ENCODE measurements at regions not wholly inside any gene's neighbourhood (a gene's known extent, or its start where the extent isn't known, plus 50 kb on each side); places are given as distances from the start of the nearest gene placed in this dataset.
A peak's percentile ranks its signal among the peaks of the same experiment; 100 is the strongest.

DNA sequence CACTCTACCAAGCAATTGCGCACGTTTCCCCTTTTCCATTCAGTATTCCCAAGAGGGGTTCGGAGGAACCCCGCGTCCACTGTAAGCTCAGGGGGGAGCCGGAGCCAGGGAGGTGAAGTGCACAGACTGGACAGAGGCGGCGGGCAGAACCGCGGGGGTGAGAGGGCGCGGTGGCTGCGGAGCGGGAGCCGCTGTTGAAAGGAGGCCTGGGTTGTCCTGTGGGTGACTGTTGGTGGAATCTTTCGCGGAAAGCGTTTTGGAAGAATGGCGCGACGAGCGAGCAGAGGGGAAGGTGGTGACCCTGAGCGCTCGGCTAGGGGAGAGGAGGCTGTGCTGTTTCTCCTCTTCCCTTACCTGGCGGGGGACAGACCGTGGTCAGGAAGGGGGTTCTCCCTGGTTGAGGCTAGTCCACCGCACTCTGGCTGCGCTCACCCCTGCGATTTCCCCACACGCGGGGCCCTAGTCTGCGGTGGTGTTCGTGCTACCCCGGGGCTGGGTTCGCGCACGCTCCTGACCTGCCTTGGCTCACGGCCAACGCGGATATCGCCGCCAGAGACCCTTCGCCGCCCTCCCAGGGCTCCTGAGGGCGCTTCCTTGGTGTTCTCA, 92.8 kb downstream of the PRKAB2 start:
- POLR2A ChIA-PET, result no interaction called here
- Mint-ChIP-seq H3K27ac (no peak overlapping the region), H3K9me3 (peaks cover 2 to 7% (median 3%) of the 10 kb centered on the region in 3 donors)

DNA sequence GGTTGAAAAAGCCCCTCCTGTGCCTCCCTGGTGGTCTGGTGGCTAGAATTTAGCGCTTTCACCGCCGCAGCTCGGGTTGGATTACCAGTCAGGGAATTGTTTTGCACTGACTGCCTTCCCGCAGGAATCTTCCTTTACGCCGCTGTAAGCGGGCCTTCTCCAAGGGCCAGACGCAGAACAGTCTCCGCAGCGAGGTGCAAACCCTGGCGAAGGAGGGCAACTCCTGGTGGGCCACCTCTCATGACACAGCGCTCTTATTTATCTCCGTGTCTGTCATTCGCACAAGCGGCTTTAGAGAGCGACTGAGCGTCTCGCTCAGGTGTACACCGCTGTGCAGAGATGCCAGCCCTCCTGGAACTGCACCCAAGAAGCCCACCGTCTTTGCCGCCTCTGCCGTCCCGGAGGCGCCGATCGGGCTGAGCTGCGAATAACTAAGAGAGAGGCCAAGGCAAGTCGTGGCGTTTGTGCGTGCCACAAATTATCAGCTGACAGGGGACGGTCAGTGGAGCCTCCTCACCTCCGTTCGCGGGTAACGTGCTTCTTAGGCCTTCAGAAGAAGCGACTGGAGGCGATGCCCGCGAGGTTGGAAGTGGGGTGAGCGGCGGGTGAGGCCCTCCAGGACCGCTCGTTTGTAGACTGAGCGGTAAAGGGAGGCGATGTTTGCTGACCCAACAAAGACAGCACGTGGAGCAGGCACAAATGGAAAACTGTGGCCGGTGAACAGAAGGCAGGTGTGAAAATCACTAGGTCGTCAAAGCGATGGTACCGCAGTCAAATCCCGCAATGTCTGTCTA, 93.5 kb downstream of the PRKAB2 start:
- ChIA-PET POLR2A (no interaction called here), CTCF (no interaction called here)
- H3K4me3 ChIP-seq (ENCODE audit: control insufficient read depth in 1 of 2, extremely low read depth in 1 of 2, low read length in 1 of 2), result no peak overlapping the region
- peaks cover 79 to 90% of the 10 kb centered on the region in 2 donors for H3K27me3 Mint-ChIP-seq
- H3K36me3 Mint-ChIP-seq, result no peaks in the 10 kb centered on the region
- ATAC-seq (replicated peaks in 1 of 4), result peak in 1 of 4 experiments; percentile 46
- no peak for DNase-seq
- peaks cover 2 to 7% (median 3%) of the 10 kb centered on the region in 3 donors for H3K9me3 Mint-ChIP-seq
- 51% methylated on average over 52 of the region's 52 CpGs for WGBS (ENCODE audit: insufficient coverage)
- H3K27ac ChIP-seq (ENCODE audit: low read length), result no peak overlapping the region
- H3K4me3 Mint-ChIP-seq, result peak overlapping the region; percentile 50 to 87 (median 74)
- peak overlapping the region in 1 of 2 donors; percentile 55 for H3K27ac Mint-ChIP-seq
- H3K36me3 ChIP-seq (ENCODE audit: control insufficient read depth in 2 of 2, extremely low read depth in 1 of 2, insufficient read depth in 1 of 2, low read length in 1 of 2), result no peaks in the 10 kb centered on the region
- H3K4me1 Mint-ChIP-seq, result peaks cover 33 to 42% (median 34%) of the 10 kb centered on the region in 3 donors
- peaks cover 13 to 58% of the 10 kb centered on the region in 2 experiments for H3K27me3 ChIP-seq (replicated peaks in 1 of 2; ENCODE audit: control insufficient read depth in 2 of 2, extremely low read depth in 1 of 2, insufficient read depth in 2 of 2, low read length in 1 of 2)
- peaks cover 5 to 34% of the 10 kb centered on the region in 2 experiments for H3K4me1 ChIP-seq (ENCODE audit: control insufficient read depth in 1 of 2, extremely low read depth in 1 of 2, insufficient read depth in 2 of 2, low read length in 2 of 2)
- H3K9me3 ChIP-seq, result no peaks in the 10 kb centered on the region

More for the DNA sequence above, 92.8 kb downstream of the PRKAB2 start:
- no peaks in the 10 kb centered on the region for H3K36me3 ChIP-seq (ENCODE audit: control insufficient read depth in 2 of 2, extremely low read depth in 1 of 2, insufficient read depth in 1 of 2, low read length in 1 of 2)
- CTCF ChIA-PET, result no interaction called here
- H3K27me3 ChIP-seq (replicated peaks in 1 of 2; ENCODE audit: control insufficient read depth in 2 of 2, extremely low read depth in 1 of 2, insufficient read depth in 2 of 2, low read length in 1 of 2), result peaks cover 13 to 62% of the 10 kb centered on the region in 2 experiments
- 26% methylated on average over 41 of the region's 45 CpGs for WGBS (ENCODE audit: insufficient coverage)
- DNase-seq, result peak in 7 of 35 experiments; percentile 19 to 48 (median 27)
- Mint-ChIP-seq H3K36me3 (no peaks in the 10 kb centered on the region), H3K27me3 (peaks cover 75 to 91% of the 10 kb centered on the region in 2 donors), H3K4me1 (peaks cover 36 to 49% (median 36%) of the 10 kb centered on the region in 3 donors), H3K4me3 (peak overlapping the region; percentile 59 to 87 (median 74))
- no peak overlapping the region for H3K27ac ChIP-seq (ENCODE audit: low read length)
- H3K4me1 ChIP-seq (ENCODE audit: control insufficient read depth in 1 of 2, extremely low read depth in 1 of 2, insufficient read depth in 2 of 2, low read length in 2 of 2), result peaks cover 5 to 39% of the 10 kb centered on the region in 2 experiments
- H3K4me3 ChIP-seq (ENCODE audit: control insufficient read depth in 1 of 2, extremely low read depth in 1 of 2, low read length in 1 of 2), result peak overlapping the region; percentile 35 to 39
- ATAC-seq (replicated peaks in 1 of 4), result peak in 1 of 4 experiments; percentile 17
- H3K9me3 ChIP-seq, result no peaks in the 10 kb centered on the region

DNA sequence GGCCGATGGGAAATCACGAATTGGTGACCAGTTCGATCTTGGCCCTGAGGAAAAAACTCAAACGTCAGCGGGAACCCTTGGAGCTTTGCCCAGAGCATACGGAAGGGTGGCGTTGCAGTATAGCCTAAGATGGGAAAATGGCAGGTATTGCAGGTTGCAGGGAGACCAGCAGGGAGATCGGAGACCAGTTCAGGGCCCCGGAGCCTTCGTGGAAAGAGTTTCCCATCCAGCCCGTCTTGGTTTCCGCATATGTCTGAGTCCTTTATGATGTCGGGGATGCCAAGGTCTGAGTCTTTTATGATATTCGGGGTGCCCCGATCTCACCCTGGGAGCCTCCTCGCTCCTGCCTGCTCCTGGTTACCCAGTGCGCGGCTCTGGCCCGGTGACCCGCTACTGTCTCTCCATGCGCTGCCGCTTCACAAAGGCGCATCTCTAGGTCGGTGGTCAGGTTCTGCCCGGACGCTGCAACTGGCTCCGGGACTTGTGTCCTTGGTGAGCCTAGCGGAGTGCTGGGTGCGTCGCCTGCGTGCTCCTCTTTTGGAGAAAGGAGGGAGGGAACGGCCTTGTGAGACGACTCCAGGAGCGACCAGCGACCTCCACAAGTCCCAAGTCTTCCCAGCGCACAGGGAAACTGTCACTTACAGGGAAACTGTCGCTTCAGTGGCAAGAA, 94.2 kb downstream of the PRKAB2 start:
- H3K4me3 ChIP-seq (ENCODE audit: control insufficient read depth in 1 of 2, extremely low read depth in 1 of 2, low read length in 1 of 2), result no peak overlapping the region
- H3K4me3 Mint-ChIP-seq, result peak overlapping the region in 1 of 3 donors; percentile 87
- H3K27ac Mint-ChIP-seq, result peak overlapping the region in 1 of 2 donors; percentile 19
- DNase-seq (no peak), ATAC-seq (replicated peaks in 1 of 4) (no peak)
- H3K27me3 ChIP-seq (replicated peaks in 1 of 2; ENCODE audit: control insufficient read depth in 2 of 2, extremely low read depth in 1 of 2, insufficient read depth in 2 of 2, low read length in 1 of 2), result peaks cover 12 to 57% of the 10 kb centered on the region in 2 experiments
- ChIA-PET CTCF (no interaction called here), POLR2A (no interaction called here)
- peaks cover 34 to 43% (median 38%) of the 10 kb centered on the region in 3 donors for H3K4me1 Mint-ChIP-seq
- H3K27ac ChIP-seq (ENCODE audit: low read length), result no peak overlapping the region
- H3K27me3 Mint-ChIP-seq, result peaks cover 82 to 90% of the 10 kb centered on the region in 2 donors
- H3K4me1 ChIP-seq (ENCODE audit: control insufficient read depth in 1 of 2, extremely low read depth in 1 of 2, insufficient read depth in 2 of 2, low read length in 2 of 2), result peaks cover 5 to 35% of the 10 kb centered on the region in 2 experiments
- H3K9me3 ChIP-seq, result no peaks in the 10 kb centered on the region
- H3K9me3 Mint-ChIP-seq, result peaks cover 2 to 7% (median 3%) of the 10 kb centered on the region in 3 donors
- no peaks in the 10 kb centered on the region for H3K36me3 Mint-ChIP-seq
- WGBS (ENCODE audit: insufficient coverage), result 52% methylated on average over 37 of the region's 37 CpGs
- H3K36me3 ChIP-seq (ENCODE audit: control insufficient read depth in 2 of 2, extremely low read depth in 1 of 2, insufficient read depth in 1 of 2, low read length in 1 of 2), result no peaks in the 10 kb centered on the region

DNA sequence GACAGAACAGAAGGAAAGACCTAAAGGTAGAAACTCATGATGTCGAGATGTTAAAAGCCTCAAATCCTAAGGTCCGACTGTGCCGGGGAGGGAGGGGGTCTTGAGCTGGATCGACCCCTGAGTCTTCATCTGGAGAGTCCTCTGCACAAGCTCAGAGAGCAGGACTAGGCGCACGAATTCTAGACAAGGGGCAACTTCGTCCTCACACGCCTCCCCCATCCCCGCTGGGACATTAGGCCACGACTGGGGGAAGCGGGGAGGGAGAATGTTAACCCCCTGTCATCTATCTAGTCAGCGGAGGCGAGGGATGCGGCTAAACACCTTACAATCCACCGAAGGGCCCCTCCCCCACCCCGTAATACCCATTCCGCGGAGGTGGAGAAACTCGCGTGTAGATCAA, 94.7 kb downstream of the PRKAB2 start:
- Mint-ChIP-seq H3K4me3 (peak overlapping the region in 1 of 3 donors; percentile 22), H3K27me3 (peaks cover 81 to 89% of the 10 kb centered on the region in 2 donors), H3K9me3 (peaks cover under 1 to 5% (median 3%) of the 10 kb centered on the region in 3 donors), H3K4me1 (peaks cover 38 to 46% (median 44%) of the 10 kb centered on the region in 3 donors), H3K36me3 (no peaks in the 10 kb centered on the region), H3K27ac (peak overlapping the region in 1 of 2 donors; percentile 19)
- DNase-seq, result no peak
- no peak overlapping the region for H3K4me3 ChIP-seq (ENCODE audit: control insufficient read depth in 1 of 2, extremely low read depth in 1 of 2, low read length in 1 of 2)
- peaks cover 11 to 62% of the 10 kb centered on the region in 2 experiments for H3K27me3 ChIP-seq (replicated peaks in 1 of 2; ENCODE audit: control insufficient read depth in 2 of 2, extremely low read depth in 1 of 2, insufficient read depth in 2 of 2, low read length in 1 of 2)
- H3K36me3 ChIP-seq (ENCODE audit: control insufficient read depth in 2 of 2, extremely low read depth in 1 of 2, insufficient read depth in 1 of 2, low read length in 1 of 2), result no peaks in the 10 kb centered on the region
- peaks cover 5 to 40% of the 10 kb centered on the region in 2 experiments for H3K4me1 ChIP-seq (ENCODE audit: control insufficient read depth in 1 of 2, extremely low read depth in 1 of 2, insufficient read depth in 2 of 2, low read length in 2 of 2)
- ChIA-PET CTCF (no interaction called here), POLR2A (no interaction called here)
- WGBS (ENCODE audit: insufficient coverage), result 41% methylated on average over 10 of the region's 20 CpGs
- H3K27ac ChIP-seq (ENCODE audit: low read length), result no peak overlapping the region
- no peaks in the 10 kb centered on the region for H3K9me3 ChIP-seq
- no peak for ATAC-seq (replicated peaks in 1 of 4)

DNA sequence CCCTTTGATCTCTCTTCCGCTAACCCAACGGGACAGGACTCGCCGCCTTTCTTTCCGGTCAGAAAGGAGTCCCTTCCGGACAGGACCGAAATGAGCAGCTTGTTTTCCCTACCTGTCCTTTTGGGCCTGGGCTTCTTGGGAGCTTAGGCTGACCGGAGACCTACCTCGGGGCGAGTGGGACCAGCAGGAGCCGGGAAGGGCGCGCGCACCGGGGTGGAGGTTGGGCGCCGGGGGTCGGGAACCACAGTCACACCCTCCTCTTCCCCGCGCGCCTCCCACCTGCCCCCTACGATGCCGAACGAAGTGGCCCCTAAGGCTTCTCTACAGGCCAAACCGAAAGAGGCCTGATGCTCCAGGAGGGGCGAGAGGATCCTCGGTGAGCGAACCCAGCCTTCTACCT, 95.2 kb downstream of the PRKAB2 start:
- no peak for DNase-seq
- Histone ChIP-seq H3K36me3 (ENCODE audit: control insufficient read depth in 2 of 2, extremely low read depth in 1 of 2, insufficient read depth in 1 of 2, low read length in 1 of 2) (no peaks in the 10 kb centered on the region), H3K9me3 (no peaks in the 10 kb centered on the region), H3K4me3 (ENCODE audit: control insufficient read depth in 1 of 2, extremely low read depth in 1 of 2, low read length in 1 of 2) (no peak overlapping the region), H3K27me3 (replicated peaks in 1 of 2; ENCODE audit: control insufficient read depth in 2 of 2, extremely low read depth in 1 of 2, insufficient read depth in 2 of 2, low read length in 1 of 2) (peaks cover 13 to 66% of the 10 kb centered on the region in 2 experiments), H3K4me1 (ENCODE audit: control insufficient read depth in 1 of 2, extremely low read depth in 1 of 2, insufficient read depth in 2 of 2, low read length in 2 of 2) (peaks cover 5 to 43% of the 10 kb centered on the region in 2 experiments), H3K27ac (ENCODE audit: low read length) (no peak overlapping the region)
- H3K36me3 Mint-ChIP-seq, result no peaks in the 10 kb centered on the region
- H3K4me1 Mint-ChIP-seq, result peaks cover 41 to 48% (median 48%) of the 10 kb centered on the region in 3 donors
- H3K4me3 Mint-ChIP-seq, result no peak overlapping the region
- H3K27me3 Mint-ChIP-seq, result peaks cover 77 to 89% of the 10 kb centered on the region in 2 donors
- POLR2A ChIA-PET, result interaction anchor here in 1 of 2 donors (0.6 kb wide), 1 partner anchor 169 kb away, joined by 7 read pairs; no protein-coding TSS in a partner anchor
- CTCF ChIA-PET, result no interaction called here
- H3K9me3 Mint-ChIP-seq, result peaks cover 0 to 3% (median under 1%) of the 10 kb centered on the region in 3 donors
- WGBS (ENCODE audit: insufficient coverage), result 75% methylated on average over 12 of the region's 28 CpGs
- no peak overlapping the region for H3K27ac Mint-ChIP-seq
- no peak for ATAC-seq (replicated peaks in 1 of 4)

DNA sequence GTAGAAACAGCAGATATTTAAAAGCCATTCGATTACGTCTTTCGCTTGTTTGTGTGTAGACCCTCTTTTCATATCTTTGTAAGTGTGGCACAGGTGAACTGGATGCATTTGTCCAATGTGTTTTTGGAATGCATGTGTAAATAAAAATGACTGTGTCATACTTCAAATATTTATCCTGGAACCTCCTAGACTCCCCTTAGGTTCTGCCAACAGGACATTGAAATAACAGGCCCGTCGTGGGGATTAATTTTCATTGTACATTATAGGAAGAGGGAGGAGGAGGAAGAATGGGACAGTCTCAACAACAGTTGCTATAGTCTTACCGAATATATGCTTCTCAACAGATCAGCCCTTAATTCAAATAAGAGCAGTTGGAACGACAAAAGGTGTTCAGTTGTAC, 95.8 kb downstream of the PRKAB2 start:
- H3K9me3 Mint-ChIP-seq, result peaks cover 0 to 3% (median 0%) of the 10 kb centered on the region in 3 donors
- H3K9me3 ChIP-seq, result no peaks in the 10 kb centered on the region
- no peak overlapping the region for H3K4me3 ChIP-seq (ENCODE audit: control insufficient read depth in 1 of 2, extremely low read depth in 1 of 2, low read length in 1 of 2)
- no peaks in the 10 kb centered on the region for H3K36me3 ChIP-seq (ENCODE audit: control insufficient read depth in 2 of 2, extremely low read depth in 1 of 2, insufficient read depth in 1 of 2, low read length in 1 of 2)
- WGBS (ENCODE audit: insufficient coverage), result 100% methylated on average over 1 of the region's 7 CpGs
- DNase-seq (no peak), ATAC-seq (replicated peaks in 1 of 4) (no peak)
- peaks cover 5 to 43% of the 10 kb centered on the region in 2 experiments for H3K4me1 ChIP-seq (ENCODE audit: control insufficient read depth in 1 of 2, extremely low read depth in 1 of 2, insufficient read depth in 2 of 2, low read length in 2 of 2)
- no peak overlapping the region for H3K4me3 Mint-ChIP-seq
- peaks cover 75 to 93% of the 10 kb centered on the region in 2 donors for H3K27me3 Mint-ChIP-seq
- H3K27ac ChIP-seq (ENCODE audit: low read length), result no peak overlapping the region
- H3K27me3 ChIP-seq (replicated peaks in 1 of 2; ENCODE audit: control insufficient read depth in 2 of 2, extremely low read depth in 1 of 2, insufficient read depth in 2 of 2, low read length in 1 of 2), result peaks cover 13 to 70% of the 10 kb centered on the region in 2 experiments
- POLR2A ChIA-PET, result interaction anchor here in 1 of 2 donors (0.6 kb wide), 1 partner anchor 169 kb away, joined by 7 read pairs; no protein-coding TSS in a partner anchor
- H3K4me1 Mint-ChIP-seq, result peaks cover 42 to 50% (median 48%) of the 10 kb centered on the region in 3 donors
- no peak overlapping the region for H3K27ac Mint-ChIP-seq
- H3K36me3 Mint-ChIP-seq, result no peaks in the 10 kb centered on the region
- CTCF ChIA-PET, result no interaction called here
